Panc1 (cell line): ENCODE measurements at regions not wholly inside any gene's neighbourhood (a gene's known extent, or its start where the extent isn't known, plus 50 kb on each side); places are given as distances from the start of the nearest gene placed in this dataset.

ENCODE experiments used
- ATAC-seq: fragments of 200-7000 bp; cut with Tn5 transposase; 2 replicates; pipeline ENCODE4 v1.9.1; 2020; ENCODE audit warnings: mild to moderate bottlenecking, moderate library complexity
- BruUV-seq: library from RNA; stranded (reverse); fragments of 400-500 nt; replicated peaks from 2 replicates; lab custom pipeline; 2021; lab: Mats Ljungman, UMichigan
- CTCF ChIA-PET: fragments of 300-600 bp; sonication (Branson Sonifier 250); formaldehyde crosslinking; loops from one replicate; lab custom pipeline; 2022; ENCODE audit warnings: antibody characterized with exemption; lab: Charles Lee
- POLR2A ChIA-PET: fragments of 300-600 bp; sonication (Branson Sonifier 250); formaldehyde crosslinking; loops from one replicate; lab custom pipeline; 2022; ENCODE audit warnings: antibody characterized with exemption; lab: Charles Lee
- DNase-seq: peaks from one replicate; pipeline ENCODE4 v3.0.0-alpha.2; 2010; ENCODE audit warnings: low read depth, low spot score
- H3K27ac ChIP-seq: 2 replicates; pipeline ENCODE4 v1.5.1; 2011; ENCODE audit warnings: mild to moderate bottlenecking, low read length, inconsistent platforms
- H3K27me3 ChIP-seq: fragments of 200-500 bp; sonication (Bioruptor generic); 2 replicates; pipeline ENCODE4 v1.6.0; 2014; ENCODE audit warnings: low read length, inconsistent platforms; ENCODE audit not compliant: control insufficient read depth, insufficient read depth
- H3K36me3 ChIP-seq: fragments of 200-500 bp; sonication (Bioruptor generic); 2 replicates; pipeline ENCODE4 v1.5.1; 2014; ENCODE audit warnings: inconsistent platforms, mild to moderate bottlenecking, low read length, moderate library complexity; ENCODE audit not compliant: control insufficient read depth, insufficient read depth
- H3K4me1 ChIP-seq: 2 replicates; pipeline ENCODE4 v1.5.1; 2011; ENCODE audit warnings: inconsistent platforms, mild to moderate bottlenecking, low read length, moderate library complexity; ENCODE audit not compliant: control insufficient read depth, insufficient read depth
- H3K4me3 ChIP-seq, 2 experiments: 2 replicates each; pipeline ENCODE4 v1.5.1; 2011 to 2012; ENCODE audit warnings: low read depth in 2 of 2, low read length in 2 of 2, mild to moderate bottlenecking in 2 of 2, inconsistent platforms in 1 of 2, moderate library complexity in 1 of 2
- H3K9me3 ChIP-seq: fragments of 200-500 bp; sonication (Bioruptor generic); 2 replicates; pipeline ENCODE4 v1.5.1; 2014; ENCODE audit warnings: low read depth, mild to moderate bottlenecking, inconsistent platforms, low read length, moderate library complexity; ENCODE audit not compliant: control insufficient read depth, insufficient read depth
- CTCF ChIP-seq: fragments of 450-650 bp; IDR thresholded peaks from 2 replicates; pipeline ENCODE4 v1.5.1; 2017; ENCODE audit warnings: mild to moderate bottlenecking
- POLR2AphosphoS5 ChIP-seq: IDR thresholded peaks from 2 replicates; pipeline ENCODE4 v1.6.1; 2012; ENCODE audit warnings: mild to moderate bottlenecking, low read depth, low read length, moderate library complexity
- REST ChIP-seq, 2 experiments: IDR thresholded peaks; 2 replicates each; pipeline ENCODE4 v1.6.1; 2011 to 2012; ENCODE audit warnings: low read depth in 2 of 2, control low read depth in 1 of 2, low read length in 1 of 2, mild to moderate bottlenecking in 1 of 2, moderate library complexity in 1 of 2; ENCODE audit not compliant: insufficient read depth in 1 of 2
- SIN3A ChIP-seq: IDR thresholded peaks from 2 replicates; pipeline ENCODE4 v1.6.1; 2012; ENCODE audit warnings: low read depth, mild to moderate bottlenecking, low read length, moderate library complexity, borderline replicate concordance; ENCODE audit not compliant: insufficient read depth
- TCF7L2 ChIP-seq: IDR thresholded peaks from 2 replicates; pipeline ENCODE4 v1.6.1; 2011; ENCODE audit warnings: mild to moderate bottlenecking, low read depth, low read length, inconsistent platforms
- in situ Hi-C: cut with HindIII; loops from 2 replicates; pipeline ENCODE4 v1.10.0; 2016; ENCODE audit warnings: low sequenced_read_pairs, low pct_unique_long_range_greater_than_20kb
- intact Hi-C: fragments of 100-400 bp; cut with micrococcal nuclease; formaldehyde crosslinking; loops from one replicate; pipeline ENCODE4 v1.10.0; 2022; ENCODE audit not compliant: unreplicated experiment

DNA sequence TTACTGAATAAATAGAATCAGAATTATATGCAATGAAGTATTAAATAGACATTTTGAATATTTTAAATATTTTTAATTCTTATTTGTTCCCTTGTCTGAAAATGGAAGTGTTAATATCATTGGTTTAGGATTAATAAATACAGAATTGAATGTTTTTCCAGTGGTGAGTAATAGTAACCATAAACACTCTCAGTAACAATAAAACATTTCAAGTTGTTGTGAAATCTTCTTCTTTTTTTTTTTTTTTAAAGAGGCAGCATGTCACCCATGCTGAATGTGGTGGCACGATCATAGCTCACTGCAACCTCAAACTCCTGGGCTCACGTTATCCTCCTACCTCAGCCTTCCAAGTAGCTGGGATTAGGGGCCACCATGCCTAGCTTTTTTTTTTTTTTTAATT lies 86.2 kb upstream of the ZBTB18 start:
- in situ Hi-C loops (no loop called here), intact Hi-C loops (no loop called here)
- DNase-seq = no peak
- Histone ChIP-seq H3K4me1 (no peaks in the 10 kb centered on the region), H3K36me3 (no peaks in the 10 kb centered on the region), H3K27me3 (peaks cover 2% of the 10 kb centered on the region), H3K4me3 (no peak overlapping the region), H3K27ac (no peak overlapping the region), H3K9me3 (no peaks in the 10 kb centered on the region)
- no peak for TF ChIP-seq REST (IDR thresholded peaks at IDR 0.05; ENCODE audit: insufficient read depth in 1 of 2, low read depth in 2 of 2, low read length in 1 of 2)
- TF ChIP-seq TCF7L2 = no peak
- TF ChIP-seq POLR2AphosphoS5 = no peak
- no peak for TF ChIP-seq SIN3A
- TF ChIP-seq CTCF = no peak
- no peak for ATAC-seq
- ChIA-PET CTCF (no interaction called here), POLR2A (no interaction called here)
- no TSS peak for BruUV-seq

- intact Hi-C loops = no loop called here
- TF ChIP-seq SIN3A (no peak), CTCF (no peak), POLR2AphosphoS5 (no peak), REST (IDR thresholded peaks at IDR 0.05; ENCODE audit: insufficient read depth in 1 of 2, low read depth in 2 of 2, low read length in 1 of 2) (no peak)
- in situ Hi-C loops = no loop called here
- no TSS peak for BruUV-seq
- no peak overlapping the region for H3K27ac ChIP-seq
- H3K4me3 ChIP-seq = no peak overlapping the region
- no peaks in the 10 kb centered on the region for H3K4me1 ChIP-seq
- no peaks in the 10 kb centered on the region for H3K9me3 ChIP-seq
- POLR2A ChIA-PET = no interaction called here
- DNase-seq (no peak), ATAC-seq (no peak)
- no peaks in the 10 kb centered on the region for H3K36me3 ChIP-seq
- CTCF ChIA-PET = no interaction called here
- H3K27me3 ChIP-seq = peaks cover 2% of the 10 kb centered on the region; the same call in 1 of the 2 replicates
Observed at GRCh38 chr1:243963571-243963970, 87.5 kb upstream of the ZBTB18 start.
